GM12878 (cell line): ENCODE measurements at regions not wholly inside any gene's neighbourhood (a gene's known extent, or its start where the extent isn't known, plus 50 kb on each side); places are given as distances from the start of the nearest gene placed in this dataset.

Experiments used
- BCL11A ChIP-seq: IDR thresholded peaks from 2 replicates; pipeline ENCODE4 v1.6.1; 2011; ENCODE audit warnings: low read depth, low read length
- CHD2 ChIP-seq: IDR thresholded peaks from 2 replicates; pipeline ENCODE4 v1.6.1; 2011; ENCODE audit warnings: low read depth, low read length, improper control_type of control experiment, borderline replicate concordance
- E2F4 ChIP-seq: IDR thresholded peaks from 2 replicates; pipeline ENCODE4 v1.6.1; 2012; ENCODE audit warnings: low read depth, low read length, improper control_type of control experiment
- EED ChIP-seq: sonication (generic); IDR thresholded peaks from 2 replicates; pipeline ENCODE4 v1.6.1; 2016; ENCODE audit warnings: antibody characterized with exemption, low read depth
- LARP7 ChIP-seq: fragments of 450-650 bp; IDR thresholded peaks from 2 replicates; pipeline ENCODE4 v1.6.1; 2017; ENCODE audit warnings: mild to moderate bottlenecking
- USF2 ChIP-seq: IDR thresholded peaks from 2 replicates; pipeline ENCODE4 v1.6.1; 2011; ENCODE audit warnings: low read depth, low read length, improper control_type of control experiment, borderline replicate concordance
- TF ChIP-seq, protein P1 (sequence below): IDR thresholded peaks from 2 replicates; pipeline ENCODE4 v1.6.1; 2011; ENCODE audit warnings: borderline replicate concordance, low read depth, mild to moderate bottlenecking, moderate library complexity, mixed read lengths, low read length; ENCODE audit not compliant: insufficient read depth; ENCODE audit errors: extremely low read length
- TF ChIP-seq, protein P2 (sequence below): fragments of 450-650 bp; IDR thresholded peaks from 2 replicates; pipeline ENCODE4 v1.6.1; 2017; ENCODE audit warnings: antibody characterized with exemption, mild to moderate bottlenecking, moderate library complexity

DNA sequence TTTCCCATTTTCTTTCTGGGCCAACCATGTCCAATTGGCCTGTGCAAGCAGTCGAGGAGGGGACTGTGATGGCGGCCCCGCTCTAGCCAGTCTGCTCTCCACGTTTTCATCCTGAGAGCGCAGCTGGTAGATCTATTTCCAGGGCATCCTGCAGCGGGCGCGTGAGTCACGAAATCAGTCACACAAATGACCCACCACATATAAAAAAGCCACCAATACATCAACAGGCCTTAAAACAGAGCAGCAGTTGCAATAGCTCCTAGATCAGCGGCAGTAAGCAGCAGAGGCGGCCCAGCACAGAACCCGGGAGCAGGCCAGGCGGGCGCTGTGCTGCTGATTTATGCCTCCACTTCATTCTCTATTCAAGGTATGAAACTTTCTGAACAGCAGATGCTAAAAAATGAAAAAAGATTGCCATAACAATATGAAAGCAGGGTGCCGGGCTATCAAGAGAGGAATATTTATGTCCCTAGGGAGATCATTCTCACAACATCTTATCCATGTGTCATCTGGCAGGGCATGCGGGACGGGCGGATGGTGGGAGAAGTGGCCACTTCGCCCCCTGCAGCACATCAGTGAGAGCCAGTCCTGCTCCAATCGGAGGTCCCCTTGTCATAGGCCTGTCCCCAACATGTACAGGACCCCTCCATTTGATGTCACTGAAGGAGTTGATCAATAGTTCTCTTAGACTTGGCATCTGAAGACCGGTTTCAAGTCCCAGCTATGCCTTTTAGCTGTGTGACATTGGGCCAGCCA, 98.0 kb upstream of the GPR26 start (continued):
- TF ChIP-seq, protein P1, sequence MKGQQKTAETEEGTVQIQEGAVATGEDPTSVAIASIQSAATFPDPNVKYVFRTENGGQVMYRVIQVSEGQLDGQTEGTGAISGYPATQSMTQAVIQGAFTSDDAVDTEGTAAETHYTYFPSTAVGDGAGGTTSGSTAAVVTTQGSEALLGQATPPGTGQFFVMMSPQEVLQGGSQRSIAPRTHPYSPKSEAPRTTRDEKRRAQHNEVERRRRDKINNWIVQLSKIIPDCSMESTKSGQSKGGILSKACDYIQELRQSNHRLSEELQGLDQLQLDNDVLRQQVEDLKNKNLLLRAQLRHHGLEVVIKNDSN: no peak
- TF ChIP-seq, protein P2, sequence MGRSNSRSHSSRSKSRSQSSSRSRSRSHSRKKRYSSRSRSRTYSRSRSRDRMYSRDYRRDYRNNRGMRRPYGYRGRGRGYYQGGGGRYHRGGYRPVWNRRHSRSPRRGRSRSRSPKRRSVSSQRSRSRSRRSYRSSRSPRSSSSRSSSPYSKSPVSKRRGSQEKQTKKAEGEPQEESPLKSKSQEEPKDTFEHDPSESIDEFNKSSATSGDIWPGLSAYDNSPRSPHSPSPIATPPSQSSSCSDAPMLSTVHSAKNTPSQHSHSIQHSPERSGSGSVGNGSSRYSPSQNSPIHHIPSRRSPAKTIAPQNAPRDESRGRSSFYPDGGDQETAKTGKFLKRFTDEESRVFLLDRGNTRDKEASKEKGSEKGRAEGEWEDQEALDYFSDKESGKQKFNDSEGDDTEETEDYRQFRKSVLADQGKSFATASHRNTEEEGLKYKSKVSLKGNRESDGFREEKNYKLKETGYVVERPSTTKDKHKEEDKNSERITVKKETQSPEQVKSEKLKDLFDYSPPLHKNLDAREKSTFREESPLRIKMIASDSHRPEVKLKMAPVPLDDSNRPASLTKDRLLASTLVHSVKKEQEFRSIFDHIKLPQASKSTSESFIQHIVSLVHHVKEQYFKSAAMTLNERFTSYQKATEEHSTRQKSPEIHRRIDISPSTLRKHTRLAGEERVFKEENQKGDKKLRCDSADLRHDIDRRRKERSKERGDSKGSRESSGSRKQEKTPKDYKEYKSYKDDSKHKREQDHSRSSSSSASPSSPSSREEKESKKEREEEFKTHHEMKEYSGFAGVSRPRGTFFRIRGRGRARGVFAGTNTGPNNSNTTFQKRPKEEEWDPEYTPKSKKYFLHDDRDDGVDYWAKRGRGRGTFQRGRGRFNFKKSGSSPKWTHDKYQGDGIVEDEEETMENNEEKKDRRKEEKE: no peak
- TF ChIP-seq CHD2 (no peak), E2F4 (no peak), BCL11A (no peak), USF2 (no peak), EED (no peak), LARP7 (no peak)
